HEK293T (cell line): ENCODE measurements at regions not wholly inside any gene's neighbourhood (a gene's known extent, or its start where the extent isn't known, plus 50 kb on each side); places are given as distances from the start of the nearest gene placed in this dataset.

Experiments used
- CTCF ChIA-PET: fragments of 350-600 bp; formaldehyde crosslinking; extraction: SDS; loops from one replicate; lab custom pipeline; 2021; ENCODE audit warnings: antibody characterized with exemption, inconsistent platforms; lab: Yijun Ruan, JAX
- POLR2A ChIA-PET: fragments of 350-600 bp; formaldehyde crosslinking; extraction: SDS; loops from one replicate; lab custom pipeline; 2020; ENCODE audit warnings: antibody characterized with exemption, inconsistent platforms; lab: Yijun Ruan, JAX
- DNase-seq: peaks from one replicate; pipeline ENCODE4 v3.0.0; 2012; ENCODE audit warnings: mixed read lengths; ENCODE audit errors: extremely low spot score
- ARNT ChIP-seq: fragments of 450-650 bp; IDR thresholded peaks from 2 replicates; pipeline ENCODE4 v1.6.1; 2017; ENCODE audit warnings: mild to moderate bottlenecking
- BHLHE40 ChIP-seq: fragments of 450-650 bp; IDR thresholded peaks from 2 replicates; pipeline ENCODE4 v1.6.1; 2016; ENCODE audit warnings: mild to moderate bottlenecking, moderate library complexity, borderline replicate concordance
- CTBP1 ChIP-seq: fragments of 450-650 bp; IDR thresholded peaks from 2 replicates; pipeline ENCODE4 v1.6.1; 2016; ENCODE audit warnings: borderline replicate concordance
- ELF4 ChIP-seq: fragments of 450-650 bp; IDR thresholded peaks from 2 replicates; pipeline ENCODE4 v1.6.1; 2017; ENCODE audit warnings: antibody characterized with exemption
- FOXA1 ChIP-seq: fragments of 450-650 bp; IDR thresholded peaks from 2 replicates; pipeline ENCODE4 v1.6.1; 2016; ENCODE audit warnings: mild to moderate bottlenecking
- FOXK2 ChIP-seq: fragments of 450-650 bp; IDR thresholded peaks from 2 replicates; pipeline ENCODE4 v1.6.1; 2016; ENCODE audit warnings: mild to moderate bottlenecking
- FOXM1 ChIP-seq: fragments of 450-650 bp; IDR thresholded peaks from 2 replicates; pipeline ENCODE4 v1.6.1; 2017; ENCODE audit warnings: mild to moderate bottlenecking, borderline replicate concordance
- HDGF ChIP-seq: fragments of 450-650 bp; IDR thresholded peaks from 2 replicates; pipeline ENCODE4 v1.6.1; 2017; ENCODE audit warnings: antibody characterized with exemption, borderline replicate concordance
- L3MBTL2 ChIP-seq: fragments of 450-650 bp; conservative IDR thresholded peaks from 2 replicates; pipeline ENCODE4 v1.6.1; 2016; ENCODE audit warnings: mild to moderate bottlenecking
- LEF1 ChIP-seq: fragments of 450-650 bp; IDR thresholded peaks from 2 replicates; pipeline ENCODE4 v1.6.1; 2017; ENCODE audit warnings: mild to moderate bottlenecking, borderline replicate concordance
- NFRKB ChIP-seq: fragments of 450-650 bp; IDR thresholded peaks from 2 replicates; pipeline ENCODE4 v1.6.1; 2016; ENCODE audit warnings: mild to moderate bottlenecking, moderate library complexity
- PKNOX1 ChIP-seq: fragments of 450-650 bp; IDR thresholded peaks from 2 replicates; pipeline ENCODE4 v1.6.1; 2016
- SP1 ChIP-seq: fragments of 450-650 bp; IDR thresholded peaks from 2 replicates; pipeline ENCODE4 v1.6.1; 2017
- SUZ12 ChIP-seq: fragments of 450-650 bp; IDR thresholded peaks from 2 replicates; pipeline ENCODE4 v1.6.1; 2016; ENCODE audit warnings: mild to moderate bottlenecking
- TARDBP ChIP-seq: fragments of 450-650 bp; IDR thresholded peaks from 2 replicates; pipeline ENCODE4 v1.6.1; 2016
- ZNF384 ChIP-seq: fragments of 450-650 bp; IDR thresholded peaks from 2 replicates; pipeline ENCODE4 v1.6.1; 2016

GRCh38 chr20:24797113-24797512, 152.0 kb upstream of the CST7 start:
- ChIA-PET POLR2A (no interaction called here), CTCF (interaction anchor here (1.2 kb wide), 1 partner anchor 16 kb away, joined by 3 read pairs; no protein-coding TSS in a partner anchor)
- TF ChIP-seq L3MBTL2: no peak
- TF ChIP-seq FOXA1: no peak
- no peak for TF ChIP-seq SP1
- no peak for TF ChIP-seq SUZ12
- no peak for TF ChIP-seq ELF4
- TF ChIP-seq TARDBP: no peak
- no peak for TF ChIP-seq ARNT
- TF ChIP-seq FOXK2: no peak
- no peak for TF ChIP-seq FOXM1
- no peak for TF ChIP-seq BHLHE40
- no peak for TF ChIP-seq CTBP1
- no peak for TF ChIP-seq LEF1
- no peak for TF ChIP-seq NFRKB
- TF ChIP-seq PKNOX1: no peak
- no peak for TF ChIP-seq HDGF
- no peak for DNase-seq

GRCh38 chr20:24797745-24798655, 151.1 kb upstream of the CST7 start:
- ChIA-PET POLR2A (no interaction called here), CTCF (interaction anchor here (1.2 kb wide), 1 partner anchor 17 kb away, joined by 3 read pairs; no protein-coding TSS in a partner anchor)
- no peak for DNase-seq
- TF ChIP-seq NFRKB: no peak

GRCh38 chr20:24798930-24799705, 150.0 kb upstream of the CST7 start:
- no peak for TF ChIP-seq NFRKB
- no peak for TF ChIP-seq LEF1
- TF ChIP-seq CTBP1: no peak
- no peak for TF ChIP-seq ZNF384
- TF ChIP-seq TARDBP: no peak
- no peak for TF ChIP-seq HDGF
- no peak for TF ChIP-seq SUZ12
- TF ChIP-seq ELF4: no peak
- TF ChIP-seq ARNT: no peak
- TF ChIP-seq FOXK2: no peak
- TF ChIP-seq FOXA1: no peak
- POLR2A ChIA-PET: no interaction called here
- CTCF ChIA-PET: no interaction called here
- no peak for DNase-seq

GRCh38 chr20:24799971-24800580, 149.0 kb upstream of the CST7 start:
- CTCF ChIA-PET: no interaction called here
- POLR2A ChIA-PET: no interaction called here
- no peak for TF ChIP-seq PKNOX1
- DNase-seq: no peak

GRCh38 chr20:24802286-24802820, 146.7 kb upstream of the CST7 start:
- CTCF ChIA-PET: no interaction called here
- TF ChIP-seq L3MBTL2 (no peak), CTBP1 (no peak), LEF1 (no peak), SUZ12 (no peak), TARDBP (no peak), FOXK2 (no peak)
- POLR2A ChIA-PET: no interaction called here

GRCh38 chr20:24804481-24805206, 144.4 kb upstream of the CST7 start:
- ChIA-PET CTCF (interaction anchor here (0.6 kb wide), 1 partner anchor 14 kb away, joined by 3 read pairs; no protein-coding TSS in a partner anchor), POLR2A (no interaction called here)
- TF ChIP-seq L3MBTL2: no peak
- no peak for TF ChIP-seq HDGF
- no peak for DNase-seq

More at GRCh38 chr20:24802286-24802820, 146.7 kb upstream of the CST7 start:
- DNase-seq: no peak
